ENCODE measurements at regions not wholly inside any gene's neighbourhood (a gene's known extent, or its start where the extent isn't known, plus 50 kb on each side); places are given as distances from the start of the nearest gene placed in this dataset.

DNA sequence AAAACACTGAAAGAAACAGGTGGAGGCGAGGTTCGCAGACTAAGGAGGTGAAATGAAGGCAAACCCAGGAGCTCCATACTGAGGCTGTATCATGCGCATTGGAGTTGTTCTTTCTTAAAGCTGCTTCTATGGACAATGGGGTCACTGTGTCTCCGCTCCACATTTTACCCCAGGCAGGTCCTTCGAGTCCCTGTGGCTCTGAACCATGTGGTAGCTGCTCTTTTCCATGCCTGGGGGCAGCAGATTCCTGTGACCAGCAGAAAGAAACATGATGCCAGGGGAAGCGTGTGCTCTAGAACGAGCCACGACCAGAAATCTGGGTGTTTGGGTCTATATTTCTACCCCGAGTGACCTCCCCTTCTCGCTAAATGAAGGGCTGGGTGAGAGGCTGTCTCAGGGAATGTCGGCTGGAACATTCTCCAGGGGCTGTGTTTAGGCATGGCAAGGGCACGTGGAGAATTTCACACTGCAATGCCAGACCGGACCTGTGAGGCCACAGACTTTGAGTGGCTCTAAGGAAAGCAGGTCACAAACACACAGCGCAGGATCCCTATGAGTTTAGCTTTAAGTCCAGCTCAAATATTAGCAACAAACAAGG is 95.7 kb upstream of the IRS2 start:
- H3K4me3 ChIP-seq (ENCODE audit: low read depth, low read length) = no peak overlapping the region
- DNase-seq (ENCODE audit: low read depth) = no peak
- in situ Hi-C loops (cut with HindIII; ENCODE audit: low sequenced_read_pairs) = no loop called here
- TF ChIP-seq, protein P1, sequence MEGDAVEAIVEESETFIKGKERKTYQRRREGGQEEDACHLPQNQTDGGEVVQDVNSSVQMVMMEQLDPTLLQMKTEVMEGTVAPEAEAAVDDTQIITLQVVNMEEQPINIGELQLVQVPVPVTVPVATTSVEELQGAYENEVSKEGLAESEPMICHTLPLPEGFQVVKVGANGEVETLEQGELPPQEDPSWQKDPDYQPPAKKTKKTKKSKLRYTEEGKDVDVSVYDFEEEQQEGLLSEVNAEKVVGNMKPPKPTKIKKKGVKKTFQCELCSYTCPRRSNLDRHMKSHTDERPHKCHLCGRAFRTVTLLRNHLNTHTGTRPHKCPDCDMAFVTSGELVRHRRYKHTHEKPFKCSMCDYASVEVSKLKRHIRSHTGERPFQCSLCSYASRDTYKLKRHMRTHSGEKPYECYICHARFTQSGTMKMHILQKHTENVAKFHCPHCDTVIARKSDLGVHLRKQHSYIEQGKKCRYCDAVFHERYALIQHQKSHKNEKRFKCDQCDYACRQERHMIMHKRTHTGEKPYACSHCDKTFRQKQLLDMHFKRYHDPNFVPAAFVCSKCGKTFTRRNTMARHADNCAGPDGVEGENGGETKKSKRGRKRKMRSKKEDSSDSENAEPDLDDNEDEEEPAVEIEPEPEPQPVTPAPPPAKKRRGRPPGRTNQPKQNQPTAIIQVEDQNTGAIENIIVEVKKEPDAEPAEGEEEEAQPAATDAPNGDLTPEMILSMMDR (IDR thresholded peaks at IDR 0.05; ENCODE audit: low read depth, low read length, missing control alignments) = no peak

DNA sequence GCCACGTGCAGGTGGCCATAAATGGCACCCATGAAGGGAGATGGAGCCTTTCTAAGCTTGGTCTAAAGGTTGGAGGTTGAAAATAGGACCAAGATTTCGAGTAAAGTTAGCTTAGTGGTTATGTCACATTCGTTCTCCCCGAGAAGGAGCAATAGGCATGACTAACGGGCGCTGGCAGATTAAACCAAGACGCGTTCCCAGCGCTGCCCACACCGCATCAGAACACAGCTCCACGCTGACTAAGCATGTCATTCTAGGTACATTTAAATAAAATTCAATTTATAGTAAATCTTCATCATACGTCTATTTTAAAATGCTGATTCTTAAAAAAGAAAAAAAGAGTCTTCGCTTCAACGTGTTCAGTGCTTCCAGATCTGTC is 95.0 kb upstream of the IRS2 start:
- in situ Hi-C loops (cut with HindIII; ENCODE audit: low sequenced_read_pairs) = no loop called here
- no peak for DNase-seq (ENCODE audit: low read depth)

DNA sequence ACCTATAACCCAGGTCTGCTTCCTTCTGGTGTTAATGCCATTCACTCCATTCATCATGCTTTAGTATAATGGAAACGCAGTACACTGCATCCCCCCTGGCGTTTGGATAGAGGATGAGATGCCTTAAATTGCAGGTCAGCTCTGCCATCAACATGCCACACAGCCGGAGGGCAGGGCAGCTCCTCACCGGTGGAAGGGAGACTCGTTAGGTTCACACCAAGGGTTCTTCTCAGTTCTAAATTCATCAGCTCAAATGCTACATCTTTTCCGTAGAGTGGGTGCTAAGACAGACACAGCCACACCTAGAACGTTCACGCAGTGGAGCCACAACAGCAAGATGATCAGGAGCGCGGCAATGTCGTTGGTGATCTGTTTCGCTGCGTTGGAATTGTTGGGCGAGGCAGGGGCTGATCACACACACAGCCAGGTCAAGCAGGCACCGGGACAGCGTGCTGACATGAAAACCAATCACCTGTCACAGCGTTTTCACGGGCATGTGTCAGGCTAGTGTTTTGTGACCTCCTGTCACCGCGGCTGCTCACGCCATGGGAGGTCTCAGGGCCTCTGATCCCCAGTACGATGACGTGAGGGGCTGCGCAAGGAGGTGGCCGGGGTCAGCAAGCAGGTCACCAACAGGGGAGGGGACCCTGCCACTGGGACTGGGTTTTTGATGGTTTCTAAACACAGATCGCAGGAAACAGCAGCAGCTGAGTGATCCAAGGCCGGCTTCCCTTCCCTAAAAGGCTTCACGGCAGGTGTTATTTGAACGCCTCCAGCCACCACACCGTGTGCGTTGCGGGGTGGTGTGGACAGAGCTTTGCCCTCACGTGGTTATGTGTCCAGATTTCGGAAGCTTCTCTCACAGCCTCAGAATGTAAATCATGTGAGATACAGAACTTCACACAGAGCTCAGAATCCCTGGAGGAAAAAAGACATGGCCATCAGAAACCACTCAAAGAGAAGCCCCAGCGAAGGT is 94.3 kb upstream of the IRS2 start:
- DNase-seq (ENCODE audit: low read depth) = no peak
- TF ChIP-seq, protein P1 (IDR thresholded peaks at IDR 0.05; ENCODE audit: low read depth, low read length, missing control alignments) = no peak
- in situ Hi-C loops (cut with HindIII; ENCODE audit: low sequenced_read_pairs) = no loop called here

More for the DNA sequence above, 95.0 kb upstream of the IRS2 start:
- TF ChIP-seq, protein P1 (IDR thresholded peaks at IDR 0.05; ENCODE audit: low read depth, low read length, missing control alignments) = no peak
- no peak overlapping the region for H3K4me3 ChIP-seq (ENCODE audit: low read depth, low read length)

DNA sequence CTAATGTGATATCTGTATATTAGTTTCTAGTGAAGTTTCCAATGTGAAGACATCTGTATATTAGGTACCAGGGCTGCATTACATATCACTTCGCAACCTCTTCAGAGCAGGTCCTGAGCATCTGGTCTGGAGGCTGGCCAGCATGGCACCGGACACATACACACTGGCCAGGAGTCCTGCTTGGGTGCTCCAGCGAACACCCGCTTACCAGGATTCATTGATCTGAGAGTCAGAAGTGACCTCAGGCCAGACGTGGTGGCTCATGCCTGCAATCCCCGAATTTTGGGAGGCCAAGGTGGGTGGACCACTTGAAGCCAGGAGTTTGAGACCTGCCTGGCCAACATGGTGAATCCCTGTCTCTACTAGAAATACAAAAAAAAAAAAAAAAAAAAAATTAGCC is 93.0 kb upstream of the IRS2 start:
- in situ Hi-C loops (cut with HindIII; ENCODE audit: low sequenced_read_pairs) = no loop called here
- TF ChIP-seq, protein P1 (IDR thresholded peaks at IDR 0.05; ENCODE audit: low read depth, low read length, missing control alignments) = no peak
- DNase-seq (ENCODE audit: low read depth) = no peak

More for the DNA sequence above, 94.3 kb upstream of the IRS2 start:
- no peak overlapping the region for H3K4me3 ChIP-seq (ENCODE audit: low read depth, low read length)

DNA sequence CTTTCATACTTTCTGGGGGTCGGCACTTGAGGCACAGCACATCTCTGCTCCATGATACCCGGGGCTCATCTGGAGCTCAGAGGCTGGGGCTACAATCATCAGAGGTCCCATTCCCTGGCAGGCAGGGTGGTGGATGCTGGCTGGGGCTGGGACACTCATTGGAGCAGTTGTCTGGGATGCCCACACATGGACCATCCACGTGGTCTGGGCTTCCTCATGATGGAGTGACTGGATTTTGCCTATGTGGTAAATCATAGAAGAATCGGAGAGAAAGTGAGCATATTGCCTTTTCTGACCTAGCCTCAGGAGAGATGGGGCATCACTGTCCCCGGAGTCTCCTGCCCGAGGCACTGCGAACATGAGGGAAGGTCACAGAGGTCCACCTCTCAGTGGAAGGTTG is 91.4 kb upstream of the IRS2 start:
- TF ChIP-seq, protein P1 (IDR thresholded peaks at IDR 0.05; ENCODE audit: low read depth, low read length, missing control alignments) = no peak
- in situ Hi-C loops (cut with HindIII; ENCODE audit: low sequenced_read_pairs) = no loop called here
- no peak for DNase-seq (ENCODE audit: low read depth)
- no peak overlapping the region for H3K4me3 ChIP-seq (ENCODE audit: low read depth, low read length)

More for the DNA sequence above, 93.0 kb upstream of the IRS2 start:
- H3K4me3 ChIP-seq (ENCODE audit: low read depth, low read length) = no peak overlapping the region

DNA sequence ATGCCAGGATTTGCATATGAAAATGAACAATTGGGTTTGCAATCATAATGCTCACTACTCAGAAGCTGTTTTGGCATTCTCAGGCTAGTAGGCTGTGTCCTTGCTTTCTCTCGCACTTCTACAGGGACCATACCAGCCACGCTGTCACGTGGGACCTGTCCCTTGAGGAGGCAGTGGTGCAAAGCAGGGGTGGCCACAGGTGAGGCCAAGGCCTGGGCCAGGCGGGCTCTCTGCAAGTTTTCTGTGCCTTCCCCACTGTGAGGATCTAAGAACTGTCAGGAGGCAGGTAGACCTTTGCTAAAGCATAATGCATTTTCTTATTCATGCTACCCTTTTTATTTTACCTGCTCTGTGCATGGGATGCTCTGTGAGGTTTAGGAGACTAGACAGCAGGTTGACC is 89.4 kb upstream of the IRS2 start:
- in situ Hi-C loops (cut with HindIII; ENCODE audit: low sequenced_read_pairs) = no loop called here
- no peak for DNase-seq (ENCODE audit: low read depth)
- no peak overlapping the region for H3K4me3 ChIP-seq (ENCODE audit: low read depth, low read length)
- TF ChIP-seq, protein P1 (IDR thresholded peaks at IDR 0.05; ENCODE audit: low read depth, low read length, missing control alignments) = no peak
